Occipital lobe (tissue), 1 donor: ENCODE measurements at regions not wholly inside any gene's neighbourhood (a gene's known extent, or its start where the extent isn't known, plus 50 kb on each side); places are given as distances from the start of the nearest gene placed in this dataset.
"Not testable (repeated sequence)": the region's sequence is repeated elsewhere in the genome, so short reads cannot be mapped to it uniquely, and the experiment has no call there.

Source experiments
- DNase-seq: peaks from one replicate; lab custom pipeline; 2025; lab: John Stamatoyannopoulos, UW

- not testable (repeated sequence) for DNase-seq
Observed at GRCh38 chr7:128561116-128561722, 84.7 kb downstream of the METTL2B start.

GRCh38 chr7:128562795-128563194 is 86.2 kb downstream of the METTL2B start:
- not testable (repeated sequence) for DNase-seq

GRCh38 chr7:128564123-128564700 is 87.7 kb downstream of the METTL2B start:
- not testable (repeated sequence) for DNase-seq

- not testable (repeated sequence) for DNase-seq
Observed at GRCh38 chr7:128564932-128565864, 88.7 kb downstream of the METTL2B start.

- not testable (repeated sequence) for DNase-seq
Observed at GRCh38 chr7:128575277-128575676, 96.8 kb upstream of the GARIN1A start.

GRCh38 chr7:128576953-128577352 is 95.1 kb upstream of the GARIN1A start:
- not testable (repeated sequence) for DNase-seq

- DNase-seq: not testable (repeated sequence)
Observed at GRCh38 chr7:128579843-128580242, 92.2 kb upstream of the GARIN1A start.

- DNase-seq: not testable (repeated sequence)
Observed at GRCh38 chr7:128581100-128581499, 91.0 kb upstream of the GARIN1A start.

- not testable (repeated sequence) for DNase-seq
Observed at GRCh38 chr7:128581825-128582561, 90.1 kb upstream of the GARIN1A start.

GRCh38 chr7:128586715-128587114 is 85.4 kb upstream of the GARIN1A start:
- DNase-seq: not testable (repeated sequence)

GRCh38 chr7:128591705-128592104 is 80.4 kb upstream of the GARIN1A start:
- DNase-seq: no peak

GRCh38 chr7:128592209-128592608 is 79.9 kb upstream of the GARIN1A start:
- not testable (repeated sequence) for DNase-seq

GRCh38 chr7:128594061-128594460 is 78.0 kb upstream of the GARIN1A start:
- DNase-seq: not testable (repeated sequence)

GRCh38 chr7:128596336-128597128 is 75.6 kb upstream of the GARIN1A start:
- DNase-seq: not testable (repeated sequence)

- DNase-seq: not testable (repeated sequence)
Observed at GRCh38 chr7:128598946-128599345, 73.1 kb upstream of the GARIN1A start.

GRCh38 chr7:128608678-128609421 is 63.2 kb upstream of the GARIN1A start:
- peak; percentile 5 for DNase-seq

- DNase-seq: not testable (repeated sequence)
Observed at GRCh38 chr7:128613366-128613765, 58.7 kb upstream of the GARIN1A start.

GRCh38 chr7:128614812-128615211 is 57.3 kb upstream of the GARIN1A start:
- DNase-seq: not testable (repeated sequence)

GRCh38 chr7:128616799-128617198 is 55.3 kb upstream of the GARIN1A start:
- not testable (repeated sequence) for DNase-seq
